K562 (cell line): ENCODE measurements at regions not wholly inside any gene's neighbourhood (a gene's known extent, or its start where the extent isn't known, plus 50 kb on each side); places are given as distances from the start of the nearest gene placed in this dataset.

ENCODE experiments used
- ATAC-seq: fragments of 200-7000 bp; cut with Tn5 transposase; 3 replicates; pipeline ENCODE4 v1.9.1; 2020; ENCODE audit warnings: moderate library complexity
- BruUV-seq: library from RNA; stranded (reverse); fragments of 400-500 nt; replicated peaks from 2 replicates; lab custom pipeline; 2021; lab: Mats Ljungman, UMichigan
- CTCF ChIA-PET: fragments of 300-600 bp; formaldehyde crosslinking; extraction: SDS; loops from one replicate; lab custom pipeline; 2021; ENCODE audit warnings: low intra/inter-chr PET ratio; lab: Yijun Ruan, JAX
- POLR2A ChIA-PET: fragments of 300-600, 350-650 bp; sonication (Branson Sonifier 250); formaldehyde crosslinking; extraction: SDS; loops from one replicate; lab custom pipeline; 2021; ENCODE audit warnings: antibody characterized with exemption, inconsistent platforms; lab: Yijun Ruan, JAX
- DNase-seq, 4 experiments: peaks; one replicate each; pipeline versions ENCODE4 v3.0.0 to v3.0.0-alpha.2; 2011 to 2018; ENCODE audit warnings: low spot score in 3 of 4, mixed read lengths in 3 of 4; ENCODE audit errors: extremely low read depth in 1 of 4
- FAIRE-seq: peaks from 2 replicates; lab custom pipeline; 2011; peaks lifted over from hg19 to GRCh38; lab: Jason Lieb, UNC
- H2AFZ ChIP-seq: 2 replicates; pipeline ENCODE4 v1.6.0; 2011; ENCODE audit warnings: low read depth, low read length, control low read depth, inconsistent platforms
- H3K27ac ChIP-seq: fragments of 200-600 bp; 3 replicates; pipeline ENCODE4 v1.8.0; 2011; ENCODE audit warnings: low read depth, mild to moderate bottlenecking, control low read depth, inconsistent platforms, low read length, moderate library complexity, mixed read lengths; ENCODE audit errors: extremely low read depth
- H3K27me3 ChIP-seq, 2 experiments: fragments of 300-600 bp in 1 of 2; 2 replicates in 1 of 2; 3 replicates in 1 of 2; pipeline versions ENCODE4 v1.6.0 to v1.8.0; 2011; ENCODE audit warnings: inconsistent platforms in 2 of 2, low read length in 2 of 2, mild to moderate bottlenecking in 1 of 2, mixed read lengths in 1 of 2, moderate library complexity in 1 of 2; ENCODE audit not compliant: control insufficient read depth in 2 of 2, insufficient read depth in 2 of 2
- H3K36me3 ChIP-seq: fragments of 300-600 bp; 3 replicates; pipeline ENCODE4 v1.8.0; 2011; ENCODE audit warnings: mild to moderate bottlenecking, low read length, inconsistent platforms; ENCODE audit not compliant: control insufficient read depth, insufficient read depth
- H3K4me1 ChIP-seq, 2 experiments: fragments of 200-600 bp in 1 of 2; replicated peaks in 1 of 2; 2 replicates in 1 of 2; 3 replicates in 1 of 2; pipeline versions ENCODE4 v1.5.1 to v1.8.0; 2011; ENCODE audit warnings: inconsistent platforms in 2 of 2, low read length in 2 of 2, mild to moderate bottlenecking in 1 of 2, mixed read lengths in 1 of 2, moderate library complexity in 1 of 2; ENCODE audit not compliant: control insufficient read depth in 2 of 2, insufficient read depth in 2 of 2
- H3K4me2 ChIP-seq: 2 replicates; pipeline ENCODE4 v1.6.1; 2011; ENCODE audit warnings: low read length, control low read depth, inconsistent platforms, mixed read lengths; ENCODE audit not compliant: insufficient read depth
- H3K4me3 ChIP-seq: fragments of 200-600 bp; sonication (generic), shearing (Covaris generic); 2 replicates; pipeline ENCODE4 v1.5.1; 2016; ENCODE audit warnings: control low read depth, inconsistent platforms
- H3K79me2 ChIP-seq: fragments of 200-600 bp; 3 replicates; pipeline ENCODE4 v1.8.0; 2011; ENCODE audit warnings: low read length, inconsistent platforms; ENCODE audit not compliant: control insufficient read depth, insufficient read depth
- H3K9ac ChIP-seq, 2 experiments: 2 replicates each; pipeline versions ENCODE4 v1.6.0 to v1.6.1; 2011; ENCODE audit warnings: low read depth in 2 of 2, low read length in 2 of 2, control low read depth in 1 of 2, inconsistent platforms in 1 of 2, mild to moderate bottlenecking in 1 of 2, mixed read lengths in 1 of 2; ENCODE audit not compliant: insufficient read depth in 1 of 2
- H3K9me1 ChIP-seq: one replicate; pipeline ENCODE4 v1.6.0; 2011; ENCODE audit warnings: inconsistent platforms, mild to moderate bottlenecking, low read length, moderate library complexity; ENCODE audit not compliant: control insufficient read depth, insufficient read depth
- H3K9me3 ChIP-seq: replicated peaks from 2 replicates; pipeline ENCODE4 v1.5.1; 2011; ENCODE audit warnings: low read depth, low read length, inconsistent platforms; ENCODE audit not compliant: control insufficient read depth, insufficient read depth
- H4K20me1 ChIP-seq: replicated peaks from 2 replicates; pipeline ENCODE4 v1.6.1; 2011; ENCODE audit warnings: low read length, inconsistent platforms, mixed read lengths; ENCODE audit not compliant: control insufficient read depth, insufficient read depth
- CLOCK ChIP-seq: fragments of 250-450 bp; sonication (Bioruptor Pico); IDR thresholded peaks from 2 replicates; pipeline ENCODE4 v1.4.0; 2020; ENCODE audit warnings: mild to moderate bottlenecking, moderate library complexity, borderline replicate concordance
- ELF2 ChIP-seq: fragments of 250-450 bp; sonication (Bioruptor Pico); IDR thresholded peaks from 2 replicates; pipeline ENCODE4 v1.5.0; 2021; ENCODE audit warnings: mild to moderate bottlenecking
- GTF3C2 ChIP-seq: IDR thresholded peaks from 3 replicates; pipeline ENCODE4 v1.6.1; 2011; ENCODE audit warnings: borderline replicate concordance, mild to moderate bottlenecking, moderate library complexity; ENCODE audit not compliant: insufficient read length; ENCODE audit errors: extremely low read depth
- NR2C2 ChIP-seq, 2 experiments: fragments of 200-800 bp in 1 of 2; sonication (Bioruptor generic) in 1 of 2; sonication (generic) in 1 of 2; formaldehyde crosslinking in 1 of 2; IDR thresholded peaks; 2 replicates each; pipeline versions ENCODE4 v1.6.1 to v1.8.0; 2016 to 2022; ENCODE audit warnings: mild to moderate bottlenecking in 1 of 2, missing compliant biosample characterization in 1 of 2, missing genetic modification characterization in 1 of 2, missing genetic modification reagents in 1 of 2
- ZNF277 ChIP-seq: fragments of 250-450 bp; sonication (Bioruptor Pico); IDR thresholded peaks from 2 replicates; pipeline ENCODE4 v1.8.0; 2022; ENCODE audit warnings: inconsistent platforms, mild to moderate bottlenecking, moderate library complexity, borderline replicate concordance
- ZNF584 ChIP-seq: fragments of 200-800 bp; sonication (Bioruptor generic); IDR thresholded peaks from 2 replicates; pipeline ENCODE4 v1.6.1; 2016; ENCODE audit warnings: low read depth, mild to moderate bottlenecking, missing genetic modification characterization, missing compliant biosample characterization
- WGBS: fragments of 100-300 bp; shearing (Covaris generic); methylation state at CpG from one replicate; pipeline ENCODE4 v1.1.6; 2016; ENCODE audit warnings: low coverage, mixed read lengths; ENCODE audit not compliant: insufficient coverage; ENCODE audit errors: missing lambda C conversion rate; 5-methylcytosine and 5-hydroxymethylcytosine counted together
- in situ Hi-C: fragments of 300-500 bp; cut with MboI; formaldehyde crosslinking; loops from 4 replicates; pipeline ENCODE4 v1.15.0; 2018; ENCODE audit warnings: inconsistent platforms, mixed read lengths
- intact Hi-C: fragments of 100-400 bp; cut with micrococcal nuclease; formaldehyde crosslinking; loops from 2 replicates; pipeline ENCODE4 v1.14.2; 2022

GRCh38 chr5:54733101-54733500 lies 215.5 kb downstream of the SNX18 start:
- Histone ChIP-seq H3K4me1 (peaks cover 0 to 10% of the 10 kb centered on the region in 2 experiments; a peak in 4 of 5 replicates), H3K9ac (no peak overlapping the region), H3K36me3 (peaks cover 3% of the 10 kb centered on the region; the same call in 1 of the 3 replicates), H3K27me3 (no peaks in the 10 kb centered on the region)
- in situ Hi-C loops: no loop called here
- no TSS peak for BruUV-seq
- DNase-seq: no peak
- TF ChIP-seq ZNF584 (CRISPR knock-in tag): no peak
- TF ChIP-seq ELF2 (CRISPR knock-in tag): no peak
- no peak for TF ChIP-seq GTF3C2
- no peak for TF ChIP-seq ZNF277
- no peak for TF ChIP-seq NR2C2 (CRISPR knock-in tag; IDR thresholded peaks at IDR 0.05)
- TF ChIP-seq NR2C2 (tag; IDR thresholded peaks at IDR 0.05): no peak
- no peak for TF ChIP-seq CLOCK
- TF ChIP-seq, all 486 proteins: peak for 0
- Histone ChIP-seq H2AFZ (no peak overlapping the region), H3K4me2 (no peak overlapping the region), H3K9me3 (no peaks in the 10 kb centered on the region), H3K27ac (no peak overlapping the region), H3K9me1 (no peaks in the 10 kb centered on the region), H3K79me2 (peaks cover 29% of the 10 kb centered on the region), H3K4me3 (no peak overlapping the region), H4K20me1 (no peaks in the 10 kb centered on the region)
- ATAC-seq: no peak
- no peak for FAIRE-seq
- ChIA-PET POLR2A (interaction anchor here (0.6 to 1.8 kb wide), 5 partner anchors 9 to 1855 kb away, joined by 3 to 7 read pairs (median 3); no protein-coding TSS in a partner anchor), CTCF (no interaction called here)
- intact Hi-C loops: no loop called here
- WGBS: 83% methylated on average over 2 of the region's 2 CpGs
